GM23338 (cell line): ENCODE measurements at regions not wholly inside any gene's neighbourhood (a gene's known extent, or its start where the extent isn't known, plus 50 kb on each side); places are given as distances from the start of the nearest gene placed in this dataset.

Experiments
- ATAC-seq: fragments of 200-7000 bp; cut with Tn5 transposase; 3 replicates; pipeline ENCODE4 v1.9.1; 2020
- DNase-seq: peaks from one replicate; pipeline ENCODE4 v3.0.0-alpha.2; 2015; ENCODE audit warnings: low spot score
- H2AFZ ChIP-seq: fragments of 200-600 bp; sonication (generic); 2 replicates; pipeline ENCODE4 v1.8.0; 2016; ENCODE audit warnings: antibody characterized with exemption, mild to moderate bottlenecking, moderate library complexity
- H3F3A ChIP-seq: fragments of 200-600 bp; sonication (generic); replicated peaks from 2 replicates; pipeline ENCODE4 v1.8.0; 2017; ENCODE audit warnings: antibody characterized with exemption, mixed run types, low read depth
- H3K27ac ChIP-seq: fragments of 200-600 bp; sonication (generic); 2 replicates; pipeline ENCODE4 v1.6.1; 2016; ENCODE audit warnings: low read depth
- H3K27me3 ChIP-seq: fragments of 200-600 bp; sonication (generic); 2 replicates; pipeline ENCODE4 v1.8.0; 2016; ENCODE audit warnings: mild to moderate bottlenecking, mixed run types, moderate library complexity; ENCODE audit not compliant: insufficient read depth
- H3K36me3 ChIP-seq: fragments of 200-600 bp; sonication (generic); 2 replicates; pipeline ENCODE4 v1.8.0; 2016; ENCODE audit warnings: mild to moderate bottlenecking; ENCODE audit not compliant: insufficient read depth
- H3K4me1 ChIP-seq: fragments of 200-600 bp; sonication (generic); 2 replicates; pipeline ENCODE4 v1.8.0; 2016; ENCODE audit warnings: mild to moderate bottlenecking, moderate library complexity; ENCODE audit not compliant: insufficient read depth
- H3K4me2 ChIP-seq: fragments of 200-600 bp; sonication (generic); 2 replicates; pipeline ENCODE4 v1.7.1; 2017; ENCODE audit warnings: mixed run types
- H3K4me3 ChIP-seq: fragments of 200-600 bp; sonication (generic); 2 replicates; pipeline ENCODE4 v1.6.1; 2016; ENCODE audit warnings: mixed run types
- H3K79me2 ChIP-seq: fragments of 200-600 bp; sonication (generic); replicated peaks from 2 replicates; pipeline ENCODE4 v1.8.0; 2017; ENCODE audit warnings: mild to moderate bottlenecking; ENCODE audit not compliant: insufficient read depth
- H3K9me2 ChIP-seq: fragments of 200-600 bp; sonication (generic); 2 replicates; pipeline ENCODE4 v1.8.0; 2017; ENCODE audit not compliant: insufficient read depth
- H4K20me1 ChIP-seq: fragments of 200-600 bp; sonication (generic); replicated peaks from 2 replicates; pipeline ENCODE4 v1.8.0; 2017; ENCODE audit warnings: mild to moderate bottlenecking; ENCODE audit not compliant: insufficient read depth
- H3K27ac Mint-ChIP-seq: 2 replicates; pipeline ENCODE4 v1.8.0; 2020; ENCODE audit warnings: inconsistent platforms, mild to moderate bottlenecking, moderate library complexity, mixed read lengths
- H3K27me3 Mint-ChIP-seq: 3 replicates; pipeline ENCODE4 v1.8.0; 2022; ENCODE audit warnings: low read depth, mild to moderate bottlenecking, moderate library complexity, mixed read lengths, inconsistent platforms; ENCODE audit not compliant: insufficient read depth, poor library complexity
- H3K36me3 Mint-ChIP-seq: 3 replicates; pipeline ENCODE4 v1.8.0; 2021; ENCODE audit warnings: low read depth, mild to moderate bottlenecking, inconsistent platforms, moderate library complexity, mixed read lengths
- H3K4me1 Mint-ChIP-seq: 3 replicates; pipeline ENCODE4 v1.8.0; 2020; ENCODE audit warnings: mild to moderate bottlenecking, inconsistent platforms, mixed read lengths
- H3K4me3 Mint-ChIP-seq: 3 replicates; pipeline ENCODE4 v1.8.0; 2021; ENCODE audit warnings: moderate library complexity, mild to moderate bottlenecking, inconsistent platforms, mixed read lengths
- H3K9me3 Mint-ChIP-seq: 3 replicates; pipeline ENCODE4 v1.8.0; 2020; ENCODE audit warnings: moderate library complexity, mild to moderate bottlenecking, inconsistent platforms, mixed read lengths
- CREB1 ChIP-seq: fragments of 250-450 bp; sonication (Bioruptor Pico); IDR thresholded peaks from 2 replicates; pipeline ENCODE4 v1.5.0; 2020; ENCODE audit warnings: low read depth, mild to moderate bottlenecking, moderate library complexity
- CTCF ChIP-seq, 2 experiments: fragments of 200-600 bp in 1 of 2; sonication (generic) in 1 of 2; conservative IDR thresholded peaks; 2 replicates each; pipeline versions ENCODE4 v1.5.1 to v1.6.1; 2016 to 2017; ENCODE audit warnings: antibody characterized with exemption in 2 of 2, low read depth in 2 of 2, mild to moderate bottlenecking in 2 of 2, moderate library complexity in 1 of 2
- ETS1 ChIP-seq: IDR thresholded peaks from 2 replicates; pipeline ENCODE4 v1.6.1; 2016; ENCODE audit warnings: antibody characterized with exemption
- EZH2 ChIP-seq: fragments of 200-600 bp; sonication (generic); IDR thresholded peaks from one replicate; pipeline ENCODE4 v1.8.0; 2017; ENCODE audit warnings: antibody characterized with exemption, mild to moderate bottlenecking, low read depth; ENCODE audit not compliant: unreplicated experiment
- EZH2phosphoT487 ChIP-seq: fragments of 200-600 bp; sonication (generic); IDR thresholded peaks from one replicate; pipeline ENCODE4 v1.8.1; 2018; ENCODE audit warnings: antibody characterized with exemption; ENCODE audit not compliant: unreplicated experiment
- JUNB ChIP-seq: IDR thresholded peaks from one replicate; pipeline ENCODE4 v1.6.1; 2016; ENCODE audit warnings: antibody characterized with exemption; ENCODE audit not compliant: unreplicated experiment
- NANOG ChIP-seq: IDR thresholded peaks from 2 replicates; pipeline ENCODE4 v1.6.1; 2016; ENCODE audit warnings: antibody characterized with exemption, borderline replicate concordance
- POLR2AphosphoS5 ChIP-seq: IDR thresholded peaks from 2 replicates; pipeline ENCODE4 v1.6.1; 2016; ENCODE audit warnings: antibody characterized with exemption, low read depth
- REST ChIP-seq: IDR thresholded peaks from one replicate; pipeline ENCODE4 v1.6.1; 2018; ENCODE audit warnings: antibody characterized with exemption; ENCODE audit not compliant: unreplicated experiment
- STAT1 ChIP-seq: IDR thresholded peaks from one replicate; pipeline ENCODE4 v1.6.1; 2016; ENCODE audit warnings: antibody characterized with exemption; ENCODE audit not compliant: unreplicated experiment
- ZNF114 ChIP-seq: fragments of 250-450 bp; sonication (Bioruptor Pico); IDR thresholded peaks from 2 replicates; pipeline ENCODE4 v1.5.0; 2020; ENCODE audit warnings: mild to moderate bottlenecking, moderate library complexity
- ZNF331 ChIP-seq: fragments of 250-450 bp; sonication (Bioruptor Pico); IDR thresholded peaks from 2 replicates; pipeline ENCODE4 v1.5.0; 2020; ENCODE audit warnings: low read depth, mild to moderate bottlenecking, moderate library complexity
- ZNF462 ChIP-seq: fragments of 250-450 bp; sonication (Bioruptor Pico); IDR thresholded peaks from 2 replicates; pipeline ENCODE4 v1.5.0; 2020; ENCODE audit warnings: mild to moderate bottlenecking, moderate library complexity

GRCh38 chr3:178042376-178042775 is 493.9 kb upstream of the KCNMB2 start:
- Mint-ChIP-seq H3K27me3 (no peaks in the 10 kb centered on the region), H3K4me1 (no peaks in the 10 kb centered on the region), H3K36me3 (no peaks in the 10 kb centered on the region), H3K9me3 (no peaks in the 10 kb centered on the region), H3K4me3 (no peak overlapping the region), H3K27ac (no peak overlapping the region)
- Histone ChIP-seq H2AFZ (no peak overlapping the region), H3K27me3 (no peaks in the 10 kb centered on the region), H3K4me3 (no peak overlapping the region), H3K79me2 (no peaks in the 10 kb centered on the region), H3K4me2 (no peak overlapping the region), H3K27ac (no peak overlapping the region), H4K20me1 (no peaks in the 10 kb centered on the region), H3K36me3 (no peaks in the 10 kb centered on the region), H3K4me1 (no peaks in the 10 kb centered on the region), H3K9me2 (0 out of 2 replicates have a peak, but pooled peaks cover 3% of the 10 kb centered on the region), H3F3A (no peaks in the 10 kb centered on the region)
- no peak for DNase-seq
- ATAC-seq: no peak
- TF ChIP-seq ZNF331 (no peak), ZNF114 (no peak), JUNB (no peak), ZNF462 (no peak), POLR2AphosphoS5 (no peak), NANOG (no peak), CREB1 (no peak), EZH2phosphoT487 (no peak), STAT1 (no peak), EZH2 (no peak), ETS1 (no peak), CTCF (conservative IDR thresholded peaks at IDR 0.05; ENCODE audit: low read depth in 2 of 2) (no peak), REST (no peak)
